HG03095 (cell line): ENCODE measurements at regions not wholly inside any gene's neighbourhood (a gene's known extent, or its start where the extent isn't known, plus 50 kb on each side); places are given as distances from the start of the nearest gene placed in this dataset.

Experiments used
- ATAC-seq: cut with Tn5 transposase; IDR thresholded peaks from one replicate; pipeline ENCODE4 v1.9.1; 2021; ENCODE audit warnings: moderate library complexity; ENCODE audit not compliant: unreplicated experiment

DNA sequence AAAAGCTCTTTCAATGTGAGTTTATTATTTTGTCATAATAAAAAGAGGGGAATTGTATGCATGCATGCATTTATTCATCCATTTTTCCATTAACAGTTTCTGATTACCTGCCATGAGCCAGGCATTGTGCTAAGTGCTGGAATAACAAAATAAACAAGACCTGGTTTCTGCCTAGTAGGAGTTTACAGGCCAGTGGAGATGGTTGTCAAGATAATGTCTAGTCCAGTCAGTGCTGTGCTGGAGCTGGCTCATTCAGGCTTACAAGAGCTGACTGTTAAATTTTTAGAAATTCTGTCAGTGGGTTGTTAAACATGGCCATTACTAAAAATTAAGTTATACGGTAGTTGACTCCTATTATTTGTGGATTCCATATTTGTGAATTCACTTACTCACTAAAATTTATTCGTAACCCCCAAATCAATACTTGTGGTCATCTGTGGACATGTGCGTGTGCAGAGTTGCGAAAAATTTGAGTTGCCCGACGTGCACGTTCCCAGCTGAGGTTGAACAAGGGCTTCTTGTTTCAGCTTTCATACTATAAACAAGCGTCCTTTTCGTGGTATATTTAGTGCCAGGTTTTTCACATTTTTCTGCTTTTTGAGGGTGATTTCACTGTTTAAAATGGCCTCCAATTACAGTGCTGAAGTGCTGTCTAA lies 172.3 kb upstream of the RPS6KA3 start:
- no peak for ATAC-seq

DNA sequence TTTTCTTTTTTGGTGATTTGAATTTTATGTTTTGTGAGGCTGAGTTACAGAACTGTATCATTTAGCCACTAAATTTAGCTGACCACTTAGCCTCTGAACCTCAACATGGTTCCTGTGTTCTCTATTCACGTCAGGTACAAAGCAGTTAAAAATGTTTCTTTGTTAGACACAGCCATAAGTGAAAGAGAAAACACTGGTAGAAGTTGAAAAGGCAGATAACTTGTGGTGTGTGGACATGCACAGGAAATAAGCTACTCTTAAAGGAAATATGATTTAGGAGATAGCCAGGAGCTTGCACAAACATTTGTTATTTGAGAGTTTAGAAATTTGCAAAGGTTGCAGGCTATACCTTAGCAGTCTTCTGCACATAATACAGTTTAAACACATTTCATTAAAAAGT lies 171.0 kb upstream of the RPS6KA3 start:
- ATAC-seq, result peak; percentile 55

DNA sequence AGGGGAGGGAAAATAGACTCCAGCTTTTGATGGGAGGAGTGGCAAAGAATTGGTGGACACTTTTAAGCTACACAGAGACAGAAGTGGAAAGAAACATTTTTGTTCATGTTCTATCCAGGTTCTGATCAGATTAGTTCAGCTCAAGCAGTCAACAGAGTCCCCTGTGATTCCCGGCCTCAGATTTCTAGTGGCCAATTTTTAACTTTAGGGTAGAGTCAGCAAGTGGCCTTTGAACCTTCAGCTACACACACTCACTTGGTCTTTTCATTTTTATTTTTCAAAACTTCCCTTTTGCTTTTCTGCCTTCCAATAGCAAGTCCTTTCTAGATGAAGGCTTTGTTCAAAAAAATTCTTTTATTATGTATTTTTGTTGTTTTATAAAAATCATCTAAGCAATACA lies 169.2 kb upstream of the RPS6KA3 start:
- ATAC-seq, result no peak

DNA sequence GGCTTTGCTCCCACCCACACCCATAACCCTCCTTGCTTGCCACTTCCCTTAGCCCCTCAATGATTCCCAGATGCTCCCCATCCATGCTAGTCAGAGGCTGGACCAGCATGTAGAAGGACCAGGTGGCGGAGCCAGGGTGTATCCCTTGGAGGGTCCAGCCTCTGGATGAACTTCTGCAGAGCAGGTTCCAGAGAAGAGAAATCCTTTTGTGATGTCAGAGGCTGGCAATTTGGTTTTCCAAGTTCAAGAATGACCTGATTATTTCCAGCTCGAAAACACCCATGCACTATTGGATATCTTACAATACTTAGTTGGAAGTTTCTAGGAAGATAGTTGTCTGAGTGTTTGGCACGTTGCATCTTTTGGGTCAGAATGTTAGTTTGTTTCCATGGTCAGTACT lies 168.3 kb upstream of the RPS6KA3 start:
- ATAC-seq, result no peak

DNA sequence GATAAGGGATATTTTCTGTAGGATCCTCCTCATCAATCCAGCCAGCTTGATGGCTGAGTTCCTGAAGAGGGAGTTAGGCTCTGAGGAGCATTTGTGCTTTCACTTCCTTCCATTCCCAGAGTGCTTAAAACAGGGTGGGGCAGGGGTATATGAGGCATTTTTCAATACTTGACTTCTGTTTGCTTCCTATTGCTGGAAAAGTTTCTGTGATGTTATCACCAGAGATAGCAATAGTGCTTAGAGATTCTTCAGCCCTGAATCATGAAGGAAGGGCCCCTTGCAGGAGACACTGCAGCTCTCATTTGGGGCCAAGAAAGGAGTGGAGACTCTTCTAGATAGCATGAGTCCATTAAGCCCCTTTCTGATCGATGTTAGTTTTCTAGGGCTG lies 166.7 kb upstream of the RPS6KA3 start:
- ATAC-seq, result no peak

DNA sequence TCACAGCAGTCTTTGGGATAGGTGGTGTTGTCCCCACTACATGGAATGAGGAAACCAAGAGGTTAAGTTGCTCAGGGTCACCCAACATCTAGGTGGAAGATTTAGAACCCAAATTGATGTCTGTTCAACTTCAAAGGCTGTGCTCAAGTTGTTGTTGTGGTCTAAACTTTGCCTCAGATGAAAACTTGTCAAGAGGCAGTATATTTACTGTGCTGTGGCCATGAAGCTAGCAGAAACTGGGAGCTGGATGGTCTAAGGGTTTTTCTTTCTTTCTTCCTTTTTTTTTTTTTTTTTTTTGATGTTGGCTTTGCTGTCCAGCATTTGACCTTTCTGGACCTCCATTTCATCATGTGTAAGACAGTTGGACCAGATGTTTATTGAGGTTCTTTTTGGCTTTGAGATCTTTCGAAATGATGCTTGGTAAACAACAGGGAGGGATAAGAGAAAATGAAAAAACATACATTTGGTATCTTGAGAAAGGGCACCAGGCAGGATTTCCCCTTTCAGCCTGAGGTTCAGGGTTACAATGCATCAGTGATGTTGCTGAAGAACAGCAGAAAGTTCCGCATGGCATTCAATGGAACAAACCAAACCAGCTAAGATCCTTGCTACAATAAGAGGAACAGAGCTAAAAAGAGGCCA lies 166.2 kb upstream of the RPS6KA3 start:
- ATAC-seq, result no peak

DNA sequence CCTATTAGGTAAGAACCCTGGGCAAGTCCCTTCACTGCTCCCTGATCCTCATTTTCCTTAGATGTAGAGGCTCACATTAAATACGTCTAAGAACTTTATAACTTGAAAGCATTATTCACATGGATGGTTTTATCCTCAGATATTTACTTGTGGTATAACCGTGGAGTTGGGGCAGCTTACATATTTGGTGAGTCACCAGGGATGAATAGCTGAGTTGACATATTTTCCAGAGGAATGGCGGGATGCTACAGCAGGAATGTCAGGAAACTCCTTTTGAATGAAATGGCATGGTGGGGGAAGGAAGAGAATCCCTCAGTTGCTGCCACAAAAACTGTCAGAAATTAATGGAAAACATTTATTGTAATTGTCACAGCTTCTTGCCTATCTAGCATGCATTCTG lies 165.3 kb upstream of the RPS6KA3 start:
- no peak for ATAC-seq

DNA sequence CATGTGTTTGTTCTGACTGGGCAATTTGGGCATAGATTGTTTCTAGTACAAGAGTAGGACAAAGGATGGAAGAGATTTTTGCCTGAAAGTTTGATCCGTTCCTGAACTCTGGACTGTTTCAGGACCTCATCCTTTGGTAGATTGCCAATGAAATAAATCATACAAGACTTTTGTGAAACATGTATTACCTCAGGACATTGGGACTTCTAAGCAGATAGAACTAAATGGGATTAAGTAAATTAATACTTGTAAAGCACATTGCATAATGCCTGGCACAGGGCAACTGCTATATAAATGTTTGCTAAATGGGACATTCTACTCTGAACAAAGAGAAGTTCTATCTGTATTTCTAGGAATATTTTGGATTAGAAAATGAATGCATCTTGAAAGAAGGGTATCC lies 164.8 kb upstream of the RPS6KA3 start:
- ATAC-seq, result no peak

DNA sequence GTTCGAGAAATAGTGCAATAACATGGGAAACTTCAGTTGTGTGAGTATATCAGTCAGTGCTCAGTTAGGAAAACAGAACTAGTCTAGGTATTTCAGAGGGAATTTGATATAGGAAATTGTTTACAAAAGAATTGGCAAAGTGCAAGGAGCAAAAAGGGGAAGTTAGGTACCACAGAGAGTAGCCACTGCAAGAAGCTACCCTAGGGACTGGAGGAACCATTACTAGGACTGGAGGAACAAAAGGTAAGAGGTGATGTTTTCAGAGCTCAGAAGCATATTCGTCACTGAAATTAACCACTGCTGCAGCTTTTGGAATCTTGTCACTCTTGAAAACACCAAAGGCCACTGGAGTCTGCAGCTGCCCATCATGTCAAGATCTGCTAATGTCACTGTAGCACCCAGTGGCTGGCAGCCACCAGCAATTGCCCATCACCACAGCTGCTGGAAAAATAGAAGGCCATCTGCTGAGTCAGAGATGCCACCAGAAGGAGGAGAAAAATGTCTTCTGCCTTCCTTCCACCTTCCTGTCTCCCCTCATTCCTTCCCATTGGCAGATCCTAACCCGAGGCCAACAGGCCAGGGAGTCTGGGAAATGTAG lies 160.6 kb upstream of the RPS6KA3 start:
- no peak for ATAC-seq

DNA sequence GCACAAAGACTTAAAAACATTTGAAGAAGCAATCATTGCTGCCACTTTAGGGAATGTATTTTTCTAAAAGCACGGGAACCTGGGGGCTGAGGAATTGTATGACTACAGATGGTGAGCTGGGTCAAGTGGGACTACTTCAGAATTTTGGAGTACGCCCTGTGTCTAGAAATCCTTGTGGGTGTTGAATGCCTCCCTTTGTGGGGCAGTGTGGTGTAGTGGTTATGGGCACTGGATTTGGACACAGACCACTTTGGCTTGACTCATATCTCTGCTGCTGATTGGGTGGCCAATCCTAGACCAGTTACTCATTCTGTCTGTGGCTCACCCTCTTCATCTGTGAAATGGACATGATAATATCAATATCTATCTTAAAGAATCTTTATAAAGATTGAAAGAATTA lies 155.0 kb upstream of the RPS6KA3 start:
- no peak for ATAC-seq

DNA sequence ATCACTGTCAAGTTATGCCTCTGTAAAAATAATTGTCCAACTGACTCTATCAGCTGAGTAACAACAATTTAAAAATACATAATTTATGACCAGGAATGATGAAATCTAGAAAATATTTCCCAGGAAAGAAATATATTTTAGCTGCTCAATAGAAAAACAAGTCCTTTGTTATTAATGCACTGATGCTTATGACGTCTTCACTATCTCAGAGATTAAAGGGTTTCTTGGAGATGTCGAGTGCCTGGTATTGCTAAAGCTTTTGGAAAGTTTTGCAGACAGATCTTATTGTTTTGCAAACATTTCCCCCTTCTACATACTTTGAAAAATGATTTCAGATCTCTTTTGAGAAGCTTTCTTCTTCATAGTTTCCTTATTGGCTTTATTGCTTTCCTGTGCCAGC lies 154.6 kb upstream of the RPS6KA3 start:
- no peak for ATAC-seq

DNA sequence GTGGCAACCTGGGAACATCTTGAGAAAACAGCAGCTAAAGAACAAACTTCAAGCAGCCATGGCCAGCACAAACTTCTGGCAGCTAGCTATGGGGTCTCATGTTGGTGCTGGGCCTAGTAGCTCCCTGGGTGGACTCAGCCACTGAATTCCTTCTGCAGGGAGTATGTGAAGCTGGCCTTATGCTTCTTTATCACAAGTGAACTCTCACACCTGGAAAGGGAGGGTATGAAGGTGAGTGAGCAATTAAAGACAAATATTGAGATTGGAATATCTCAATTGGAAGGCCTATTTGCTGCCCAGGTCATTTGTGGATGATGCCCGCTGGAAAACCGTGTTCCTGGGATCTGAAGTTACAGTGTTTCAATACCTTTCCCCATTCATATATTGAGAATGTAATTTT lies 153.3 kb upstream of the RPS6KA3 start:
- no peak for ATAC-seq

DNA sequence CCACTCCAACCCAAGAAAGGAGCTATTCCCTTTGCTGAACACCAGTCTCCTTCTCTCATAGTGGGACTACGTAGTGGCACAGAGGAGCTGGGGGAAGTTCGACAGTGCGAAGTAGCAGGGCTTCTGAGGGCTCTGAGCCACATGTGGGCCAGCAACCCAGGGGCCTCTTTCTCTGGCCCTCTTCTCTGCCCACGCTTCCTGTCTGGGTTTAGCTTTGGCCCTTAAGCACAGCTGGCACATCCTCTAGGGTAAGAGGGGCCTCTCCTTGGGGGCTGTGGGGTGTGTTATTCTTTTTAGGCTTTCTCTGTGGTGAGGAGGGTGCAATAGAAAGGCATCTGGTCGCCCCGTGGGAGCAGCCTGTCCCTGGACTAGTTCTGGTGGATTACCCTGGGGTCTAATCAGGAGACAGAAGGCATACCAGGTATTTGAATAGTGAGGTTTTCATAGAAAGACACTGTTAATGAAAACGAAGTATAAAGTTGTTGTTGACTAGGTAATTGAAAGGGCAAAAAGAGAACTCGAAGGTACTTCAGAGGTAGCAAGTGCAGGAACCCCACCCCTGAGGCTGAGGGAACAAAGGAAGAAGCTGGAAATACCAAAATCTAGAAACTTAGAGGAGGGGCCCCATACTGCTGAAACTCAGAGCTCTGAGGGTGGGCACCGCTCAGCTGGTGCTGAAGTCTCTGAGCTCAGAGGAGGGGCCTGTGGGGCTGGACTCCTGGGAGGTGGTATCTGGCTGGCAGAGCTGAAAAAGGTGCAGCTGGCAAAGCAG lies 151.9 kb upstream of the RPS6KA3 start:
- ATAC-seq, result peak; percentile 73

DNA sequence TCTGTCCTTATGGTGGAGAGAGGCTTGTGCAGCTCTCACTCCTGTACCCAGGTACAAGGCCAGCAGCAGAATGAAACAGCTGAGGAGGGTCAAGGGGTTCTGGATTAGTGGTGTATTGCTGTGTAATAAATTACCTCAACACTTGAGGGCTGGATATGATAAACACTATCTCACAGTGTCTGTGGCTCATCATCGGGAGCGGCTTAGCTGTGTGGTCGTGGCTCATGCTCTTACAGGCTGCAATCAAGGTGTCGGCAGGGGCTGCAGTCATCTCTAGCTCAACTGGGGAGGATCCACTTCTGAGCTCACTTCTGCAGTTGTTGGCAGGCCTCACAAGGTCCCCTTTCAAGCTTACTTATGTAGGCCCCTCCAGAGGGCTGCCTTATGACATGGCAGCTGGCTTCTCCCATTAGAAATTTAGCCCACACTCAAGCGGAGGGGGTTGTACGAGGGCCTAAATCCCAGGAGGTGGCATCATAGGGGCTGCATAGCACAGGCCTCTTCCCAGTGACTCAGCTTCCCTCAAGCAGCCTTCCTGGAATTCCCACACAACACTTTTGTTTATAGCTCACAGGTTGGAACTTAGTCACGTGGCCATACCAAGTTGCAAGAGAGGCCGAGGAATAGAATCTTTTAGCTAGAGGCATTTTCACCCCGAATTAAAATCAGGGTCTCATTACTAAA lies 148.2 kb upstream of the RPS6KA3 start:
- no peak for ATAC-seq

DNA sequence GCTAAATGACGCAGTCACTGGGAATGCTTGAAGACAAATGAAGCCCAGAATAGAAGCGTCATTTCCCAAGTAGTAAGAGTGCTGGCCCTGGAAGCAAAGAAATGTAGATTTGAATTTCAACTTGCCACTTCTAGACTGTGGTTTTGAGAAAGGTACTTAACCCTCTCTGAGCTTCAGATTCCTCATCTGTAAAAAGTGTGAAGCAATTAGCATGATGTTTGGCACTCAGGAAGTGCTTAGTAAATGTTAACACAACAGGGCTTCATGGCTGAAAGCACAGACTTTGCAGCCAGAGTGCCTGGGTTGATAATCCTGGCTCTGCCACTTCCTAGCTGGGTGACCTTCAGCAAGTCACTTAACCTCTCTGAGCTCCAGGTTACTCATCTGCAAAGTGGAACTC lies 147.4 kb upstream of the RPS6KA3 start:
- no peak for ATAC-seq

DNA sequence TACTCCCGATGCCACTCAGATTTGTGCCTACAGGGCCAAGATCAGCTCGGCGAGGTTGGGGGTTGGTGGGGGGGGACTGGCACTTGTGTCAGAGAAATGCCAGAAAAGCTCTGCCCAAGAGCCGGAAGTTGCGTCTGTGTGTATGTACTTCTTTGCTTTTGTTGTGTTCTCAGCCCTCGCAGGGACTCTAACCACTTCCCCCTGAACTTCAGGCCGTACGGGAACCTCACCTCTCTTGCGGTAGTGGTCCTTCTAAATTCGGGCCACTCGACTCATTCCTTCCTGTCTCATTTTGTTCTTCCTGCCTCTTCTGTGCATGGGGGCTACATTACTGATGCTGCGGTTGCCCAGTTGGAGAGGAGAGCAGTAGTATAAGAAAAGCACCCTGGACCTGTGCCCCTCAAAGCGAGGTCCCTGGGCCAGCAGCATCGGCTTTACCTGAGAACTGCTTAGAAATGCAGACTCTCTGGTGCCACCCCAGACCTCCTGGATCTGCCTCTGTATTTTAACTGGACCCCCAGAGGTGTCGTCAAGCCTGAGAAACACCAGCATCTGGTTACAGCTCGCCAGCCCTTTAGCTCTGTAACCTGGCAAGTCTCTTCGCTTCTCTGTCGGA lies 146.3 kb upstream of the RPS6KA3 start:
- ATAC-seq, result peak; percentile 72

DNA sequence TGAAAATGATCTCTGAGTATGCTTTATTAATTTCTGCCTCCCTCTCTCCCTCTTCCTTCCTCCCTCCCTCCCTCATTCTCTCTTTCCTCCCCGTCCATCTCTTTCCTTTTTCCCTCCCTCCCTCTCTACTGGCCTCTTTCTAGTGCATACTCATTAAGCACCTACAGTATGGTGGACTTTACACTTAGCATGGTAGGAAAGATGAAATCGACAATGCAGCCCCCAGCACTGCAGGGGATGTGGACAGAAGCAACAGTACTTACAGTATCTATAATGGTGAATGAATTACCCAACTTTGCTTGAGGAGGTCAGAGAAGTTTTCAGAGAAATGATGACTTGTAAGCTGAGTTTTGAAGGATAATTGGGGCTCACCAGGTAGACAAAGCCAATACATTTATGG lies 143.8 kb upstream of the RPS6KA3 start:
- ATAC-seq, result no peak

DNA sequence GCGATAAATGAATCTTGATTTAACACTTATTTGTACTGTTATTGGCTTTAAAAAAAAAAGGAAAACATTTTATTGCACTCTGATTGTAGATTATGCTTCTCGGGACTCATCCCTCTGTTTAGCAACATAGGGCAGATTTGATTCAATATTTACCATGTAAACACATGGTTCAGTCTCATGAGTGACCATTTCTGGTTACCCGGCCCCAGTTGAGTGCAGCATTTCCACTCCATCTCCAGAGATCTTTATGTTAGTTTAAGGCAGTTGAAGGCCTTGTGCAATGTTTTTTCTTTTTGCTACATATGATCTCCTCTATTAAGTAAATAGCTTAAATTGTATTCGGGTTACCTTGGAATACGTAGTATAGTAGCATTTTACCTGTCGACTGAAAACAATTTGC lies 143.3 kb upstream of the RPS6KA3 start:
- no peak for ATAC-seq

DNA sequence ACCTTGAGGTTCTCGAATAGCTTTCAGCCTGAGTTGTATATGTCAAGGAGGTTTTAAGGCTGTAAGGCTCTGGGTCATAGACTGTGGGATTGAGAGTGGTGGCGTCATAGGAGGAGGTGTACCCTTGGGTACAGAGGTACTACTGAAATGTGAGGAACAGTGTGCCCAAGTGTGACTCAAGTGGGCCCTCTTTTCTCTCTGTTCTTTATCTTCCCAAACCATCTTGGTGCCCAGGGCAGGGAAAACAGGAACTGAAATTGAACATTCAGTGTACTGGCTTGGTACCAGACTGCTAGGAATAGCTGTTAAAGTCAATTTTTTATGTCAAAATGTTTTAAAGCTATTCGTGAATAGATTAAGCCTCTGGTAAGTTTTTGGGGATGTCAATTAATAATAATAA lies 136.2 kb upstream of the RPS6KA3 start:
- no peak for ATAC-seq

DNA sequence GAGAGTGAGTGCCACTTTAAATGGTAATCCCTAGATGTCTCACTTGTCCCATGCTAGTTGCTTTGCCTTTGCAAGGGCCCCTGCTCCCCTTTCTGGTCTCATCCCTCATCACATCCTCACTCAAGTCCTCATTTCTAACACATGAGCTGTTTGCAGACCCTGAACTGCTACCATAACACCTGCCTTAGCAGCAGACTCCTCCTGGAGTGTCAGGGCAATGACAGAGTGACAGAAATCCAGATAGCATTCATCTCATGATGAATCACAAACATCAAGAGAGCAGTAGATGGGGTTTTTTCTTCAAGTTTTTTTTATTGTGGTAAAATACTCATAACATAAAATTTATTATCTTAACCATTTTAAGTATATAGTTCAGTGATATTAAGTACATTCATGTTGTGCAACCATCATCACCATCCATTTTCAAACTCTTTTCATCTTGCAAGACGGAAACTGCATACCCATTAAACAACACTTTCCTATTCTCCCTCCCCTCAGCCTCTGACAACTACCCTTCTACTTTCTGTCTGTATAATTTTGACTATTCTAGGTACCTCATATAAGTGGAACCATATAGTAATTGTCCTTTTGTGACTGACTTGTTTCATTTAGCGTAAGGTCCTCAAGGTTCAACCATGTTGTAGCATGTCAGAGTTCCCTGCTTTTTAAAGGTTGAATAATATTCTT lies 133.2 kb upstream of the RPS6KA3 start:
- ATAC-seq, result no peak
